ENCODE measurements at regions not wholly inside any gene's neighbourhood (a gene's known extent, or its start where the extent isn't known, plus 50 kb on each side); places are given as distances from the start of the nearest gene placed in this dataset.

DNA sequence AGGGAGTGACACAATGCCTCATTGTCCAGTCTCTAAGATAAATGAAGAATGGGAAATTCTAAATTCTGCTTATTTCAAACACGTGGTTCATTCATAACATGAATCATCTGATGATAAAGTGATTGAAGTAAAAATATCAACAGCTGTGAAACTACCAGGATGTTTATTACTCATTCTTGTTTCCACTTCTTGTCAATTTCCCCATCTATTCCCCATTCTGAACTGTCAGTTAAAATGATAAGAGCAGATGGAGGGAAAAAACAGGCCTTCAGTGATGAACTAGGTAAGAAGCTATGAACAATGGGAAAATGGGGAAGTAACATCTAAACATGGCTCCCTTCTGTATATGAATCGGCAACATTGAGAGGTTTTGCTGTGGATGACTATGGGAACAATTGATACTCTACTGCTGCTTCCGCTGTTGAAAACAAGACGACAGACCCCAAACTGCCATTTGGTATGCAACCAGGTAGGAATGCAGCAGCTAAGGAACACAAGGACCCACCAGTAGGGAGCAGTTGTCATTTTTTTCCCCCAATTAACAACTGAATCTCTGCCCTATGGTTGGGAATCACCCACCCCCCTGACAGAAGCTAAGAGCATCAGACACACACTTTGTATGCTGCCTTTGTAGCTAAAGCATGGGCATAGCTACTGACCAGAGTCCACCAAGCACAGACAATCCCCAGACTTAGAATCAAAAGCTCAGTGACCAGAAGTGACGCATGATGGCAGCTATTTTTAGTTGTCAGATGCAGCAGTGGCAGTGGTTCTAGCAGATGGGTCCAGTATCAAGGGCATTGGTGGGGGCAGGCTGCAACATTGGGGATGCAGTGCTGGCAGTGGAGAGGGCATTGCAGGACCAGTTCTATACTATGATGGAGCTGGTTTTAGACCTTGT is 52.9 kb upstream of the ZNF366 start:
- H3K9me3 ChIP-seq: no peaks in the 10 kb centered on the region
- TF ChIP-seq, protein P1, sequence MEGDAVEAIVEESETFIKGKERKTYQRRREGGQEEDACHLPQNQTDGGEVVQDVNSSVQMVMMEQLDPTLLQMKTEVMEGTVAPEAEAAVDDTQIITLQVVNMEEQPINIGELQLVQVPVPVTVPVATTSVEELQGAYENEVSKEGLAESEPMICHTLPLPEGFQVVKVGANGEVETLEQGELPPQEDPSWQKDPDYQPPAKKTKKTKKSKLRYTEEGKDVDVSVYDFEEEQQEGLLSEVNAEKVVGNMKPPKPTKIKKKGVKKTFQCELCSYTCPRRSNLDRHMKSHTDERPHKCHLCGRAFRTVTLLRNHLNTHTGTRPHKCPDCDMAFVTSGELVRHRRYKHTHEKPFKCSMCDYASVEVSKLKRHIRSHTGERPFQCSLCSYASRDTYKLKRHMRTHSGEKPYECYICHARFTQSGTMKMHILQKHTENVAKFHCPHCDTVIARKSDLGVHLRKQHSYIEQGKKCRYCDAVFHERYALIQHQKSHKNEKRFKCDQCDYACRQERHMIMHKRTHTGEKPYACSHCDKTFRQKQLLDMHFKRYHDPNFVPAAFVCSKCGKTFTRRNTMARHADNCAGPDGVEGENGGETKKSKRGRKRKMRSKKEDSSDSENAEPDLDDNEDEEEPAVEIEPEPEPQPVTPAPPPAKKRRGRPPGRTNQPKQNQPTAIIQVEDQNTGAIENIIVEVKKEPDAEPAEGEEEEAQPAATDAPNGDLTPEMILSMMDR (IDR thresholded peaks at IDR 0.05): no peak
- TF ChIP-seq POLR2A (IDR thresholded peaks at IDR 0.05) (no peak), EP300 (IDR thresholded peaks at IDR 0.05) (no peak), POLR2AphosphoS5 (IDR thresholded peaks at IDR 0.05) (no peak)
- no peak overlapping the region for H3K27ac ChIP-seq
- 80% methylated on average over 5 of the region's 5 CpGs for WGBS
- no peak for DNase-seq (ENCODE audit: low spot score in 2 of 2)
- no peak overlapping the region for H3K4me3 ChIP-seq
- H3K4me1 ChIP-seq: peaks cover 30% of the 10 kb centered on the region
- H3K27me3 ChIP-seq: no peaks in the 10 kb centered on the region
- no peaks in the 10 kb centered on the region for H3K36me3 ChIP-seq

DNA sequence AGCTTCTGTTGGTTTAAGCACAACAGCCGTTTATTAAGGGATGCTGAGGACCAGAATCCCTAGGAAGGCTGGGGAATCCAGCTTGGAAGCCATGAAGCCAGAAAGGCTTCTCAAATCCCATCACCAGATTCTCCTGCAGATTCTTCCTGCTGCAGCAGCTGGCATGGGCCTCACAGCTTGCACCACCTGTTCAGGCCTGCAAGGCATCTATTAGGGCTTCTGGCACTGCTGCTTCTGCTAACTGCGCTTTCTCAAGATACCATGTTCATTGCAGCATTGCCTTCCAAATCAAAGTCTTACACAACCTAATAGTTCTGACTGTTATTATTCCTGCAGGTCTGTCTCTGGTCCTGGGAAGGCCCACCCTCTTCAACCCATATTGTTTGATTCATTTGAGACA is 51.2 kb upstream of the ZNF366 start:
- no peak for DNase-seq (ENCODE audit: low spot score in 2 of 2)
- Histone ChIP-seq H3K9me3 (no peaks in the 10 kb centered on the region), H3K27ac (no peak overlapping the region), H3K36me3 (no peaks in the 10 kb centered on the region), H3K27me3 (no peaks in the 10 kb centered on the region), H3K4me1 (peaks cover 30% of the 10 kb centered on the region), H3K4me3 (no peak overlapping the region)
- 68% methylated on average over 2 of the region's 2 CpGs for WGBS
- TF ChIP-seq, protein P1 (IDR thresholded peaks at IDR 0.05): no peak
- TF ChIP-seq POLR2AphosphoS5 (IDR thresholded peaks at IDR 0.05): no peak
- no peak for TF ChIP-seq POLR2A (IDR thresholded peaks at IDR 0.05)
- TF ChIP-seq EP300 (IDR thresholded peaks at IDR 0.05): no peak

DNA sequence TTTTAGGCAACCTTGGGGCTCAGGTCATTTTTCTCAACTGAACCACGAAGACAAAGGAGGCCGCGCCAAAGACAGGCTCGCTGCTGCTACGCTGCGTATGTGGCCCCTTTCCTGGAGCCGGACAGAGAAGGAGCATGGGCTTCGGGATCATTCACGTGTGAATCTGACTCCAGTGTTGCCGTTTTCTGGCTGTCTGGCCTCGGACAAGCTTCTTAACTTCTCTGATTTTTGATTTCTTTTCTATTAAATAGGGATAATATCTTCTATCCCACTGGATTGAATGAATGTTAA is 50.8 kb upstream of the ZNF366 start:
- no peaks in the 10 kb centered on the region for H3K27me3 ChIP-seq
- 71% methylated on average over 11 of the region's 11 CpGs for WGBS
- no peak for TF ChIP-seq POLR2A (IDR thresholded peaks at IDR 0.05)
- TF ChIP-seq POLR2AphosphoS5 (IDR thresholded peaks at IDR 0.05): no peak
- TF ChIP-seq EP300 (IDR thresholded peaks at IDR 0.05): no peak
- TF ChIP-seq, protein P1 (IDR thresholded peaks at IDR 0.05): no peak
- H3K4me3 ChIP-seq: no peak overlapping the region
- H3K27ac ChIP-seq: peak overlapping the region; percentile 68
- peaks cover 30% of the 10 kb centered on the region for H3K4me1 ChIP-seq
- DNase-seq (ENCODE audit: low spot score in 2 of 2): no peak
- H3K9me3 ChIP-seq: no peaks in the 10 kb centered on the region
- H3K36me3 ChIP-seq: no peaks in the 10 kb centered on the region

DNA sequence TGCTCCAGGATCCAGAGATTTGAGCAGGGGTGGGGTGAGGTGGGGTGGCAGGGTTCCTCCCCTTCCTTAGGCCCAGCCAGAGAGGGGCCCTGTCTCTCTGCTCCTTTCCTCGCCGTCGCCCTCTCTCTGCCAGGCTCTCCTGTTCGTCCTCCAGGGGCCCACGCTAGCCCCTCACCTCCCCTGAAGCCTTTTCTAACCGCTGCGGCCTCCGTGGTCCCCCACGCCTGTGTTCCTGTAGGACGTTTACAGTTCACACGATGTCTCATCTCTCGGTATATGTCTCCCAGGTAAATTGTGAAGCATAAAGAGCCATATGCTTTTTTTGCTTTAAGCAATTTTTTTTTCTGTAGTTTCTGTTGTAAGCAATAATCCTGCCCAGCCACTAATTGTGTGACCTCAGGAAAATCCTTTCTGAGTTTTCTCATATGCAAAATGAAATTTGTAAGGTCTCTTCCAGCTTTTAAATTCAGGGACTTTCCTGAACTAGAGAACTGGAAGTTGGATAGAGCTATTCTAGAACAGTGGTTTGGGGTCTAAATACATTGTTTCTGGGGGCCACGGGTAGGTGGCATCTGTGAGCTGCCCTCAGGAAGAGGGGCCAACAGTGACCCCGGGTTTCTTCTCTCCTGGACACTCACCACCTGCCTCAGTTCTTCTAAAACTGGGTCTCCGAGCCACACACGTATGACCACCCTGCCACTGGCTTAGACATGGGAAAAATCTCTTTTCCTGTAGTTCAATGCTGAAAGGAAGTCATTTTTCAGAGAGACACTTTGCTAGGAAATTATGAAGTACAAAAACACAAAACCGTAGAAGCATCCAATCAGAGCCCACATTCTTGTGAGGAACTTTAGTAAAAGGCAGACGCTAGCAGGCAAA is 50.2 kb upstream of the ZNF366 start:
- H3K4me3 ChIP-seq: peak overlapping the region; percentile 37
- no peaks in the 10 kb centered on the region for H3K9me3 ChIP-seq
- DNase-seq (ENCODE audit: low spot score in 2 of 2): no peak
- TF ChIP-seq POLR2AphosphoS5 (IDR thresholded peaks at IDR 0.05): no peak
- no peak for TF ChIP-seq POLR2A (IDR thresholded peaks at IDR 0.05)
- no peak for TF ChIP-seq EP300 (IDR thresholded peaks at IDR 0.05)
- TF ChIP-seq, protein P1 (IDR thresholded peaks at IDR 0.05): no peak
- H3K4me1 ChIP-seq: peaks cover 30% of the 10 kb centered on the region
- H3K27me3 ChIP-seq: no peaks in the 10 kb centered on the region
- H3K27ac ChIP-seq: peak overlapping the region; percentile 68
- WGBS: 51% methylated on average over 18 of the region's 18 CpGs
- no peaks in the 10 kb centered on the region for H3K36me3 ChIP-seq

All from suprapubic skin (tissue), 4 donors.